KMS-11 (cell line): ENCODE measurements at regions not wholly inside any gene's neighbourhood (a gene's known extent, or its start where the extent isn't known, plus 50 kb on each side); places are given as distances from the start of the nearest gene placed in this dataset.
"Not testable (repeated sequence)": the region's sequence is repeated elsewhere in the genome, so short reads cannot be mapped to it uniquely, and the experiment has no call there.

Experiments
- H2AFZ ChIP-seq: fragments of 200-600 bp; sonication (generic); 2 replicates; pipeline ENCODE4 v1.6.1; 2016; ENCODE audit warnings: antibody characterized with exemption, mixed run types, low read depth
- H3K27ac ChIP-seq: fragments of 200-600 bp; sonication (generic); 2 replicates; pipeline ENCODE4 v1.6.1; 2016; ENCODE audit warnings: mild to moderate bottlenecking, mixed run types
- H3K27me3 ChIP-seq: fragments of 200-600 bp; sonication (generic); 2 replicates; pipeline ENCODE4 v1.6.1; 2017; ENCODE audit warnings: mild to moderate bottlenecking, low read depth, mixed run types, moderate library complexity; ENCODE audit not compliant: insufficient read depth
- H3K36me3 ChIP-seq: fragments of 200-600 bp; sonication (generic); 2 replicates; pipeline ENCODE4 v1.6.1; 2017; ENCODE audit warnings: mild to moderate bottlenecking, mixed run types; ENCODE audit not compliant: insufficient read depth
- H3K4me1 ChIP-seq: fragments of 200-600 bp; sonication (generic); 2 replicates; pipeline ENCODE4 v1.6.1; 2016; ENCODE audit warnings: mild to moderate bottlenecking, low read depth, mixed run types; ENCODE audit not compliant: poor library complexity, severe bottlenecking
- H3K4me2 ChIP-seq: fragments of 200-600 bp; sonication (generic); 2 replicates; pipeline ENCODE4 v1.7.0; 2016; ENCODE audit warnings: mild to moderate bottlenecking, mixed run types
- H3K4me3 ChIP-seq: fragments of 200-600 bp; sonication (generic); IDR thresholded peaks from 2 replicates; pipeline ENCODE4 v1.6.1; 2017; ENCODE audit warnings: low read depth, low read length, mixed read lengths; ENCODE audit not compliant: insufficient read depth
- H3K79me2 ChIP-seq: fragments of 200-600 bp; sonication (generic); 2 replicates; pipeline ENCODE4 v1.6.1; 2016; ENCODE audit warnings: low read depth, mixed run types; ENCODE audit not compliant: insufficient read depth
- H3K9ac ChIP-seq: fragments of 200-600 bp; sonication (generic); 2 replicates; pipeline ENCODE4 v1.6.1; 2016; ENCODE audit warnings: mild to moderate bottlenecking, mixed run types
- H4K20me1 ChIP-seq: fragments of 200-600 bp; sonication (generic); 2 replicates; pipeline ENCODE4 v1.6.1; 2016; ENCODE audit warnings: mild to moderate bottlenecking, mixed run types; ENCODE audit not compliant: insufficient read depth
- TF ChIP-seq, protein P1 (sequence below): fragments of 200-600 bp; sonication (generic); conservative IDR thresholded peaks from 2 replicates; pipeline ENCODE4 v1.6.1; 2017; ENCODE audit warnings: low read depth, mild to moderate bottlenecking, antibody characterized with exemption, low read length, moderate library complexity, mixed read lengths

DNA sequence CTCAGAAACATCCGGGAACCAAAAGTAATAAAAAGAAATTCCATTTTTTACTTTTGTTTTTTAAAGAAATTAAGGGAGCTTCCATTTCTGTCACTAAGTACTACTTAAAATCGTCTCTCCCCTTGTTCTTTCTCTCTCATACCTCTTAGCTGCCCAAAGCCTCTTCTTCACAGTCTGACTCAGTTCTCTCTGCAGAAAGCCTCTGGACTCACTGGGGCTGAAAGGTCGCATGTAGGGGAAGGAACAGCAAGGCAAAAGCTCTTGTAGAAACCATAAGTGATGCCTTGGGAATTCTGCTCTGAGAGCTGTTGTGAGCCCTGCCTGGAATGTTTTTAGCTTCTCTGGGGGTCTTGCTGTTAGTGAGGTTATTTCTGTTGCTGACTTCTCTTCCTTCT lies 100.8 kb upstream of the RANBP3L start:
- no peak overlapping the region for H3K27ac ChIP-seq
- H3K4me3 ChIP-seq, result no peak overlapping the region
- no peak overlapping the region for H3K4me2 ChIP-seq
- H3K79me2 ChIP-seq, result no peaks in the 10 kb centered on the region
- H3K27me3 ChIP-seq, result no peaks in the 10 kb centered on the region
- H3K4me1 ChIP-seq, result no peaks in the 10 kb centered on the region
- H3K36me3 ChIP-seq, result no peaks in the 10 kb centered on the region
- TF ChIP-seq, protein P1, sequence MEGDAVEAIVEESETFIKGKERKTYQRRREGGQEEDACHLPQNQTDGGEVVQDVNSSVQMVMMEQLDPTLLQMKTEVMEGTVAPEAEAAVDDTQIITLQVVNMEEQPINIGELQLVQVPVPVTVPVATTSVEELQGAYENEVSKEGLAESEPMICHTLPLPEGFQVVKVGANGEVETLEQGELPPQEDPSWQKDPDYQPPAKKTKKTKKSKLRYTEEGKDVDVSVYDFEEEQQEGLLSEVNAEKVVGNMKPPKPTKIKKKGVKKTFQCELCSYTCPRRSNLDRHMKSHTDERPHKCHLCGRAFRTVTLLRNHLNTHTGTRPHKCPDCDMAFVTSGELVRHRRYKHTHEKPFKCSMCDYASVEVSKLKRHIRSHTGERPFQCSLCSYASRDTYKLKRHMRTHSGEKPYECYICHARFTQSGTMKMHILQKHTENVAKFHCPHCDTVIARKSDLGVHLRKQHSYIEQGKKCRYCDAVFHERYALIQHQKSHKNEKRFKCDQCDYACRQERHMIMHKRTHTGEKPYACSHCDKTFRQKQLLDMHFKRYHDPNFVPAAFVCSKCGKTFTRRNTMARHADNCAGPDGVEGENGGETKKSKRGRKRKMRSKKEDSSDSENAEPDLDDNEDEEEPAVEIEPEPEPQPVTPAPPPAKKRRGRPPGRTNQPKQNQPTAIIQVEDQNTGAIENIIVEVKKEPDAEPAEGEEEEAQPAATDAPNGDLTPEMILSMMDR, result no peak
- H3K9ac ChIP-seq, result no peak overlapping the region
- H4K20me1 ChIP-seq, result no peaks in the 10 kb centered on the region
- no peak overlapping the region for H2AFZ ChIP-seq

DNA sequence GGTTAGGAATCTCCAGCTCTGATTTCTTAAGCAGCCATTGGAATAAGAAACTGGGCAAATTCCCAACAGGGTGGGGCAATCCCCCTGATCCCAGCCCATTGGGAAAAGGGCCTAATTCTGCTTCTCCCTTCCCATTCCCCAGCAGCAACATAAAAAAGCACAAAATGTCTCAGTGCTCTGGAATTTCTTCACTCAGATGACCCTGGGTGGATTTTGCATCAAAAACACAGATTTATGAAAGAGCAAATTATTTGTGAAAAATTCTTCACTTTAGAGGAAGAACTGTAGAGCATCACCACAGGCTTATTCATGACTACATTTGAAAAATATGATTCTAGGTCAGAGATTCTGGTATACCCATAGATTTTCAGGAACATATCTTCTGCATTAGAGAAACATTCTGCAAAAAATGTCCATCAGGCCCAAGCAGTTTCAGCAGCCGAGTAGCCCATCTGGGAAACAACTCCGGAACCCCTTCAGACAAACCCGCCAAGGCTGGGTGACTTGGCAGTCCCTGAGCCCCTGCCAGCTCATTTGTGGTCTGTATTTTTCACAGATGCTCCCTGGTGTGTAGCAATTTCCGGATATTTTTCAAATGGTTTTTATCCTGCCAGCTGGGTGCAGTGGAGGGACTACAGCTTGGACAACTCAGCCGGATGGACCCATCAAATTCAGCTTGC lies 102.1 kb upstream of the RANBP3L start:
- Histone ChIP-seq H3K79me2 (no peaks in the 10 kb centered on the region), H4K20me1 (no peaks in the 10 kb centered on the region), H3K4me1 (no peaks in the 10 kb centered on the region), H3K27ac (no peak overlapping the region), H3K4me2 (no peak overlapping the region), H3K4me3 (no peak overlapping the region), H3K36me3 (no peaks in the 10 kb centered on the region), H3K9ac (no peak overlapping the region), H2AFZ (no peak overlapping the region), H3K27me3 (no peaks in the 10 kb centered on the region)
- TF ChIP-seq, protein P1, result no peak

DNA sequence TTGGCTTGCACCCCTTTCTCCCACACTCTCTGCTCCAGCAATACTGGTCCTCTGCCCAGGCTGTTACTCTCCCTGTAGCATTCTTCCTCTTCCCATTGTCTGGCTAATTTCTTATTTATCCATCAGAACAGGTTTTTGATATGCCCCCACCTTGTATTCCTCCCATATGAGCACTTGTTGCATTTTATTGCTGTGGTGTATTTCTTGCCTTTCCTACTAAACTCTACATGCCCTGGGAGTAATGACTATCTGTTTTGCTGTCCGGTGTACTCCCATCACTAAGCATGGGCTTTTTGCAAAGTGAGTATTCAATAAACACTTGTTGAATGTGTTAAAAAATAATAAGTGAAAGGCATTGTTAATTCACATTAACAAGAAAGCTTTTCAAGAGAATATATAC lies 104.3 kb upstream of the RANBP3L start:
- H3K79me2 ChIP-seq, result no peaks in the 10 kb centered on the region
- H3K9ac ChIP-seq, result no peak overlapping the region
- H3K4me3 ChIP-seq, result no peak overlapping the region
- no peak overlapping the region for H3K4me2 ChIP-seq
- H3K4me1 ChIP-seq, result no peaks in the 10 kb centered on the region
- H3K36me3 ChIP-seq, result no peaks in the 10 kb centered on the region
- H2AFZ ChIP-seq, result no peak overlapping the region
- TF ChIP-seq, protein P1, result no peak
- no peak overlapping the region for H3K27ac ChIP-seq
- no peaks in the 10 kb centered on the region for H3K27me3 ChIP-seq
- no peaks in the 10 kb centered on the region for H4K20me1 ChIP-seq

DNA sequence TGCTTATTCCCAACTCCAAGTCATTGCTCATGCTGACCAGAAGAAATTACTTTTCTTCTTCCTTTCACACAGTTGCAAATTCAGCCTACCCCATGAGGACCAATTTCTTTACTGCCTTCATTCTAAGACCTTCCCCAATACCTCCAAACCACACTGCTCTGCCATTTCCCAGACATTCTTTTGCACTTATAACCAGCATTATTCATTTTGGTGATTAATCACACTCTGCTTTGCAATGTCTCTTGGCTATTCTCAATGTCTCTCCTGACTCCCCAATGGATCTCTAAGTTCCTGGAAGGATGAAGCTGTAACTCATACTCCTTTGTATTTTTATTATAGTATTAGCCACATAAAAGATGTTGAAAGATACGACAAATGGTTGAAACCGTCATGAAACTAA lies 105.7 kb upstream of the RANBP3L start:
- Histone ChIP-seq H3K27me3 (no peaks in the 10 kb centered on the region), H3K9ac (no peak overlapping the region), H4K20me1 (no peaks in the 10 kb centered on the region), H3K4me3 (no peak overlapping the region), H2AFZ (no peak overlapping the region), H3K27ac (no peak overlapping the region), H3K4me1 (no peaks in the 10 kb centered on the region), H3K36me3 (no peaks in the 10 kb centered on the region), H3K79me2 (no peaks in the 10 kb centered on the region), H3K4me2 (no peak overlapping the region)
- TF ChIP-seq, protein P1, result no peak

DNA sequence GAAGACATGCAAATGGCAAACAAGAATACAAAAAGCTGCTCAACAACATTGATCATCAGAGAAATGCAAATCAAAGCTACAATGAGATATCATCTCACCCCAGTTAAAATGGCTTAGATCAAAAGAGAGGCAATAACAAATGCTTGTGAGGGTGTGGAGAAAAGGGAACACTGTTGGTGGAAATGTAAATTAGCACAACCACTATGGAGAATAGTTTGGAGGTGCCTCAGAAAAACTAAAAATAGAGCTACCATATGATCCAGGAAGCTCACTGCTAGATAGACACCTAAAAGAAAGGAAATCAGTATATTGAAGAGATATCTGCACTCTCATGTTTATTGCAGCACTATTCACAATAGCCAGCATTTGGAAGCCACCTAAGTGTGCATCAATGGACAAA lies 108.0 kb upstream of the RANBP3L start:
- not testable (repeated sequence) for H3K27ac ChIP-seq, H2AFZ ChIP-seq, H3K4me3 ChIP-seq, H3K4me1 ChIP-seq, H3K27me3 ChIP-seq, H3K79me2 ChIP-seq, H3K36me3 ChIP-seq, H3K9ac ChIP-seq, H4K20me1 ChIP-seq, H3K4me2 ChIP-seq

DNA sequence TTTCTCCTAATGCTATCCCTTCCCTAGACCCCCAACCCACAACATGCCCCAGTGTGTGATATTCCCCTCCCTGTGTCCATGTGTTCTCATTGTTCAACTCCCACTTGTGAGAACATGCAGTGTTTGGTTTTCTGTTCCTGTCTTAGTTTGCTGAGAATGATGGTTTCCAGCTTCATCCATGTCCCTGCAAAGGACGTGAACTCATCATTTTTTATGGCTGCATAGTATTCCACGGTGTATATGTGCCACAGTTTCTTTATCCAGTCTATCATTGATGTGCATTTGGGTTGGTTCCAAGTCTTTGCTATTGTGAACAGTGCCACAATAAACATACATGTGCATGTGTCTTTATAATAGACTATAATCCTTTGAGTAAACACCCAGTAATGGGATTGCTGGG lies 109.0 kb upstream of the RANBP3L start:
- not testable (repeated sequence) for H3K27ac ChIP-seq, H3K36me3 ChIP-seq, H2AFZ ChIP-seq, H3K79me2 ChIP-seq, H4K20me1 ChIP-seq, H3K27me3 ChIP-seq, H3K9ac ChIP-seq, H3K4me3 ChIP-seq, H3K4me1 ChIP-seq, H3K4me2 ChIP-seq
